Smooth muscle cell of the brain vasculature (primary cell): ENCODE measurements at regions not wholly inside any gene's neighbourhood (a gene's known extent, or its start where the extent isn't known, plus 50 kb on each side); places are given as distances from the start of the nearest gene placed in this dataset.
"Not testable (repeated sequence)": the region's sequence is repeated elsewhere in the genome, so short reads cannot be mapped to it uniquely, and the experiment has no call there.

Experiments
- DNase-seq: peaks from one replicate; pipeline ENCODE4 v3.0.0-alpha.2; 2012; ENCODE audit warnings: low read depth, low spot score

- no peak for DNase-seq
These were observed 146.2 kb upstream of the NDST4 start for GRCh38 chr4:115259642-115260041.

DNA sequence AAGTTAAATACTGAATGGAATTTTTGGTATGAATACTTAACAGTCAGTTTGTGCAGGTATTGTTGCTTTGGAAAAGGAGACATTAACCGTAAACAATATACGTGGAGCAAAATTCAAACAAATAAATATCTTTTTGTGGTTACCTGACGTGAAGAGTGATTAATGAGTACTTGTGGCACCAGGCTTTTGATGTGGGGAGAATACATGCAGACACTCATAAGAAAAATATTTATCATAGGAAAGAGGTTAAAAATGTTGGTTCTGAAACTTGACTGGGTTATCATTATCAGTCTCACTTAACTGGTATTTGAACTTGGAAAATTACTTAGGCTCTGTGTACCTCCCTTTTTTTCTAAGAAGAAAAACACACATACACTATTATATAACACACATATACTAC lies 136.4 kb upstream of the NDST4 start:
- no peak for DNase-seq

- DNase-seq: no peak
These were observed 121.1 kb upstream of the NDST4 start for GRCh38 chr4:115234405-115235093.

- DNase-seq: no peak
These were observed 120.2 kb upstream of the NDST4 start for GRCh38 chr4:115233600-115233999.

- no peak for DNase-seq
These were observed 116.5 kb upstream of the NDST4 start for GRCh38 chr4:115229873-115230272.

DNA sequence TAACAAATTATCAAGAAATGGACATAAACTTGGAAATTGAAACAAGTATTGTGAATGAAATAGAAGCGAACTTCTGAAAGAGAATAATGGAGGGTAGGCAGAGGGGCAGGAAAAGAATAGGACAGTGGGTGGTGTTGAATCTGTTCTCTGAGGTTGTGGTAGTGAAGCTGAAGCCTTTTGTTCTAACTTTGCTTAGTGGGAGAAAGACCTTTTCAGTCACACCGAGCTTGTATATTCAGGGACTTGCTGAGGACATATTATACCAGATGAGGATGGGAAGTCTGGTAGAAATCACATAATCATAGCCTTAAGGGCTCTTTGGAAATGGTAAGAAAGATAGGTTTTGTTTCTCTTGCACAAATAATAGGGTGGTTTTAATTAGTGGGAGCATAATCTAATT lies 115.4 kb upstream of the NDST4 start:
- no peak for DNase-seq

GRCh38 chr4:115222061-115222460 lies 108.6 kb upstream of the NDST4 start:
- no peak for DNase-seq

DNA sequence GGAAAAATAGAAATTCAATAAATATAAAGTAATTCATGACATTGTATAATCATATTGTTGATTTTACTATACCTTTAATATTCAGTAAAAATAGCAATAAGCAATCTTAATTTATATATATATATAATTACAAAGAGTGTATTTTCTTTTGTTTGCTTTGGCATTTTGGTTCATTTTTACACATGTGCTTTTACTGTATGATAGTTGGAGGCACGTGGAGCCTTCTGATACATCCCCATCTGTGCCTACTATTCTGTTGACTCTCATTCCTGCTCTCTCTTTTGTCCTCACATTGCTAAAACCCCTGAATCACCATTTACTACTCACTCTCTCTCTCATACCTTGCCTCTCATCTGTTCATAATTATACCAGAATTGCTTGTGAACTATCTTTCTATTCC lies 106.4 kb upstream of the NDST4 start:
- DNase-seq: no peak

DNA sequence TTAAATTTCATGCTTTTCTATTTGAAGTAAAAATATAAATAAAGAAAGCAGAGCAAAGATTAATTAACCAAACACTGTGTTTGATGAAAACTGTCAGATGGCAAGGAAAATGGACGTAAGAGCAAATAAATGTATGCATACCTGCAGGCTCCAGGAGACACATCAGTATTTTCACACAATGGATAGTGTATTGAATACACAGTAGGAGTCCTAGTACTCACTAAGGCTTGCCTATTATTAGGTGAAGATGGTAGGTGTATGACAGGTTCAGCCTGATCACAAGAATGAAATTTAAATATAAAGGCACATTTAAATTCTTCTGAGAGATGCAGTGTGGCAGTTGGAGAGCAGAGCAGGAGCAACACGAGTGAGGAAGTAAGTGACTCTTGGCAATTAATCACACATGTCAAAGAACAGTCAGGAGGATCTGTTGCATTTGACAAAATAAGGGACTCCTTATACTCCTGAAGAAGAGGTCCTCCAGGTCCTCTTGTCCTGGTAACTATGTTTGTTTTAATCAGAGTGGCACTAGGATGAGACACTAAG lies 106.0 kb upstream of the NDST4 start:
- no peak for DNase-seq

DNA sequence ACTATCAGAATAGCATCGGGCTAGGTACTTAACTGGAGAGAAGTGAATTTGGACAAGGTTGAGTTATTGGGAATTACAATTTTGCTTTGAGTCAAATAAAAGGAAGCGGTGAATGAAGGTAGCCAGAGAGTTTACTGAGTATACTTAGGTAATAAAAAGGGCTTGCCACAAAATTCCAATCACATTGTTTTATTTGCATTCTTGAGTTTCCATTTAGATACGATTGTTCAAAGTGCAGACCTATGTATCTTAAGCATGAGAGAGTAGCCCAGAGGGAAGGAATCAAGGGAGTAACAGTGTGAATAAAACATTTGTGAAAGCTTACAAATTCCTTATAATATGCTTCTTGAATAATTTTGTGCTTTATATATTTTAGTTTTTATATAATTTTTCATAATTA lies 102.5 kb upstream of the NDST4 start:
- DNase-seq: no peak

DNA sequence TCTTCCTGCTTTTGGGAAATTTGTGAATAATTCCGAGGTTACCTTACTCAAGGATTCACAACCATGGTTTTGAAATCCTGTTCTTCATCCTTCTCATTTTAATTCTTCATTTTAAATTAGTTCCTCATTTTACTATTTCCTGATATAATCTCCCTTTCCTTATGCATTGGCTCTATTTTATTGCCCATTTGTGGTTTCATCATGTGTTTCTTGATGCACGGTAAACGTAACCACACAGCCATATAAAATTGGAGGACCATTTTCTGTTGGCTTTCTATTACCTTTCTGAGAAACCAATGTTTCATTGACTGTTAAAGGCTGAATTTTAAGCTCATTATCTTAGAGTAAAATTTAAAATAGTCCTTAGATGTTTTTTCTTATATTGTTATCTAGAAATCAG lies 100.3 kb upstream of the NDST4 start:
- no peak for DNase-seq

DNA sequence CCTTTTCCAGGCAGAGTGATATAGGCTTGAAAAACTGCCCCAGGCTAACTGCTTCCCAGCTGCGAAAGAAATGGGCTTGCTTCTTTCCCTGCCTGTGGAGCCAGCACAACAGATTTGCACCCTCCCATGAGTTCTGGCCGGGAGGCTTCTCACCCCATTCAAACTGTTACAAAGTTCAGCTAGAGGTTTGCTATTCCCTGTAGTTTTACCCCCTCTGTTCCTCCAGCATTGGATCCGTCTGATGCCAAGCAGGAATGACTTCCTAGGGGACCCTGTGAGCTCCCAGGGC lies 87.6 kb upstream of the NDST4 start:
- DNase-seq: no peak

DNA sequence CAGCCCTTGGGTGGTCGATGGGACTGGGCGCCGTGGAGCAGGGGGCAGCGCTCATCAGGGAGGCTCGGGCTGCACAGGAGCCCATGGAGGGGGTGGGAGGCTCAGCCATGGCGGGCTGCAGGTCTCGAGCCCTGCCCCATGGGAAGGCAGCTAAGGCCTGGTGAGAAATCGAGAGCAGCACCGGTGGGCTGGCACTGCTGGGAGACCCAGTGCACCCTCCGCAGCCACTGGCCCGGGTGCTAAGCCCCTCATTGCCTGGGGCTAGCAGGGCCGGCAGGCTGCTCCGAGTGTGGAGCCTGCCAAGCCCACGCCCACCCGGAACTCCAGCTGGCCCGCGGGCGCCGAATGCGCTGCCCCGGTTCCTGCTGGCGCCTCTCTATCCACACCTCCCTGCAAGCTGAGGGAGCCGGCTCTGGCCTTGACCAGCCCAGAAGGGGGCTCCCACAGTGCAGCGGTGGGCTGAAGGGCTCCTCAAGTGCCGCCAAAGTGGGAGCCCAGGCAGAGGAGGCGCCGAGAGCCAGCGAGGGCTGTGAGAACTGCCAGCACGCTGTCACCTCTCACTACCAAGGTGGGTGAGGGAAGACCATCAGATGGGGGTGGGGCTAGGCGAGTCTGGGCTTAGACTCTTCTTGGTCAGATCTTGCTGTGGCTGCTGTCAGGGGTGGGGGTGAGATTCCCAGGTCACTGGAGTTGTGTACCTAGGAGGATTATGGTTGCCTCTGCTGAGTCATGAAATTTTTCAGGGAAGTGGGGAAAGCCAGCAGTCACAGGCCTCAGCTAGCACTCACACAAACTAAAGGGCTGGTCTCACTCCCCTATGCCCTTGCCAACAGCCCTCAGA lies 87.0 kb upstream of the NDST4 start:
- DNase-seq: not testable (repeated sequence)

GRCh38 chr4:115194612-115195011 lies 81.2 kb upstream of the NDST4 start:
- DNase-seq: not testable (repeated sequence)

- DNase-seq: no peak
These were observed 77.1 kb upstream of the NDST4 start for GRCh38 chr4:115190529-115190928.

GRCh38 chr4:115187136-115187535 lies 73.7 kb upstream of the NDST4 start:
- no peak for DNase-seq

- DNase-seq: not testable (repeated sequence)
These were observed 66.1 kb upstream of the NDST4 start for GRCh38 chr4:115179438-115180062.

- DNase-seq: not testable (repeated sequence)
These were observed 65.3 kb upstream of the NDST4 start for GRCh38 chr4:115178687-115179086.

GRCh38 chr4:115171220-115171619 lies 57.8 kb upstream of the NDST4 start:
- DNase-seq: no peak

DNA sequence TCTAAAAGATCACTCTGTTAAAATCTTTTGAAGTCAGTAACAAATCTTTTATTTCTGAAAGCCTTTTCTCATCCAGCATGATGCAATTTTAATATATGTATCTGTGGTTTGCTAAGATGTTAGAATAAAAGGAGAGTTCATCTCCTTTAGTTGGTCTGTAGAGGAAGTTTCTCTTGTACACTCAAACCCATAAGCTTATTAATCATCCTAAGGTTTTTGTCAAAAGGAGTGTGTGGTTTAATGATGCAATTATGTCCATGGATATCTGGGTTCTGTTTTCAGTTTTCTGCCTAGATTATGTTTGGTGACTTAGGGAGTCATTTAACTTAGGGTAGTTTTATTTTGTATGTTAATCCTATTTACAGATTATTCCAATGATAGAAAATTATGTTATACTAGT lies 52.1 kb upstream of the NDST4 start:
- DNase-seq: no peak
